Epidermal melanocyte (primary cell): ENCODE measurements at regions not wholly inside any gene's neighbourhood (a gene's known extent, or its start where the extent isn't known, plus 50 kb on each side); places are given as distances from the start of the nearest gene placed in this dataset.
"Not testable (repeated sequence)": the region's sequence is repeated elsewhere in the genome, so short reads cannot be mapped to it uniquely, and the experiment has no call there.

ENCODE experiments used
- DNase-seq: peaks from one replicate; pipeline ENCODE4 v3.0.0; 2011; ENCODE audit warnings: low spot score; ENCODE audit not compliant: insufficient read length

DNA sequence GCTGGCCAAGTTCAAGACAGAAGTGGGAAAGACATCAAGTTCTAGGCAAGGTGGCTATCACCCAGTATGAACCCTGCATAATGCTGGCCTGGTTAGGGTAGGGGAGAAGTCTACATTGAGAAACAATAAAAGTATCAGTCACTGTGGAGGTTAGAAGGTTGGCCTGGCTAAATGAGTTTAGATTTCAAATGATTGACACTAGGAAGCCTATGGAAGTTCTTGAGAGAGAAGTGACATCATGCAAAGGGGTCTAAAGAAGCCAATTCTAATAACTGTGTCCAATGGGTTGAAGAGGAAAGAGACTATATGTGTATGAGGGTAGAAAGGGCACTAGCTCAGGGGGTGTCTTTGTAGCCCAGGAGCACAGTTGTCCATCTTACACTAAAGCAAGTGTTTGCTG lies 98.5 kb upstream of the MBIP start:
- no peak for DNase-seq

- not testable (repeated sequence) for DNase-seq
Observed at GRCh38 chr14:36411951-36412350, 91.5 kb upstream of the MBIP start.

DNA sequence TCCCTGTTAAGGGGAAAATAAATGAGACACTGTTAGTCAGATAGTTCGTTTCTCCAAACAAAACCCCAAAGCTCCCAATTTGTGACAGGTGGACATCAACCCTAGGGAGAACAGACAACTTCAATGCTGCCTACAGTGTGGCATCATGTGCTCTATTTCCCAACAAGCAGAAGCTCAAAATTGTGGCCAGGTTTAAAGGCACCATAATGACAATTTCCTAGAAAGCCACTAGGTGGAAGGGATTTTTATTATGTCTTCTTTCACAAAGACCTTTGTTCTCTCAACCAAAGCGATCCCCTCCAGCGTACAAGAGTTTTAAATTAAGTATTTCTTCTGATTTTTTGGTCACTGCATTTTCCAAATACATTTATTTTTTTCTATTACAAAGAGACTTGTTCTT lies 88.0 kb upstream of the MBIP start:
- DNase-seq: no peak

DNA sequence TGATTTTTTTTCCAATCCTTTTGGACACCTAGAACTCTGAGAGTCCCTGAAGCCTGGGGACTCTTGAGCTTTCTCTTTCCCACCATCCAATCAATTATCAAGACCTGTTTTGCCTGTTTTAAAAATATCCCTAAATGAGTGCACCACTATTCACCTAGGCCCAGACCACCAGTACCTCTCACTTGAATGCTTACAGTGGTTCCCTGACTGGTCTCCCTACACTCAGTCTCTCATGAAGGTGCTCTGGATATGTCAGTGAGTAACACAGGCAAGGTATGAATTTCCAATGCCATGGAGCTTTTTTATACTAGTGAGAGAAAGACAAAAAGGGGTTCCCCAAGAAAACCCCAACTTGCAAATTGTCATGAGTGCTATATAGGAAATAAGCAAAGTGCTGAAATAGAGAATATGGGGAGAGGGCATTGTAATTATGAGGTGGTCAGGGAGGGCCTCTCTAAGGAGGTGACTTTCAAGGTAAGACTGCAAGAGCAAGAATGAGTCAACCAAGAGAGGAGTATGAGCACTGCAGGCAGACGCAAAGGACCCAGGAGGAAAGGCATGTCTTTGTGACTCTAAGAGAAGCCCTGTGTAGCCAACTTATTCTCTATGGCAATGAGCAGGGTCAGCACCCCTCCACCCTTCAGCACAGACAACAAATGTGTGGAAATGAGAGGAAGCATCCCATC lies 85.3 kb upstream of the MBIP start:
- DNase-seq: no peak

- DNase-seq: no peak
Observed at GRCh38 chr14:36402867-36403266, 82.4 kb upstream of the MBIP start.

DNA sequence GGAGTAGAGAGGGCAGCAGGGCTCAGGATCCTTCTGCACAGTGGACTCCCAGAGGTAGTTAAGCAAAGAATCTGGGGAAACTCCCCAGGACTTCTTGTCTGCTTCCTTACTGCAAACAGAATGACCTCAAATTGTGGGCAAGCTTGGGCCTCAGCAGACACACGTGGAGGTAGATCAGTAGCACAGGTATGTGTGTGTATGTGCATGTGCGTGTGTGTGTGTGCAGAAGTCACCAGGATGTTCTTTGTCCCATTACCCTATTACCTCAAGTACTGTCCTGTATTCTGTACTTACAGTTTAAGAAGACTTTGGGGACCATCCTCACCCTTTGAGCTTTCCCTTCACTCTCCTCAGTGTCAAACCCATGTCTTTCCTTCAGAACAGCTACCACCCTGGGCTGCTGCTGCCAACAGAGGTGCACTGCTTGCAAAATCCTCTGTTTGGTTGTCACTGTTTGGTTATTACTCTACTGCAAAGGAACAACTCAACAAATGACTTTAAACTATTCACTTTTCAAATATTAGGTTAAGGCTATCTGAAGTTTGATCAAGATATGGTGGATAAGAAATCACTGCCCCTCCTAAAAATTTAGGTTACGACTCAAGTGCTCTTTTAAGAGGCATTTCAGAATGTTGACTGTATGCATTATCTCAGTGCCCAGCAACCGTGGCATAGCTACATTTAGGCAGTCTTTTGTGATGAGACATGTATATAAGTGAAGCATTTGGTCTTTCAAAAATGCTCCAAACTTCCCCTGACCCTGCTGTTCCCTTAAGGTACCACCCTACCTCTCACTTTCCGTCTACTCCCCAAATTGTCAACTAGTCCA lies 78.2 kb upstream of the MBIP start:
- DNase-seq: no peak

DNA sequence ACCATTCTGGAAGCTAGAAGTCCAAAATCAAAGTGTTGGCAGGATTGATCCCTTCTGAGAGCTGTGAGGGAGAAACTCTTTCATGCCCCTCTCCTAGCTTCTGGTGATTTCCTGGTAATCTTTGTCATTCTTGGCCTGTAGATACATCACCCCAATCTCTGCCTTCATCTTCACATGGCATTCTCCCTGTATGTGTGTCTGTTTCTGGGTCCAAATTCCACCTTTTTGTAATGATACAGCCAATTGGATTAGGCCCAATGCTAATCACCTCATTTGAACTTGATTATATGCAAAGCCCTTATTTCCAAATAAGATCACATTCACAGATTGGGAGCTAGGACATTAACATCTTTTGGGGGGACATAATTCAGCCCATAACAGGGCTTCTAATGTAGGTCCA lies 76.9 kb upstream of the MBIP start:
- DNase-seq: no peak

GRCh38 chr14:36396798-36397197 lies 76.4 kb upstream of the MBIP start:
- DNase-seq: no peak

GRCh38 chr14:36394593-36394992 lies 74.2 kb upstream of the MBIP start:
- DNase-seq: no peak

- DNase-seq: no peak
Observed at GRCh38 chr14:36390718-36391117, 70.3 kb upstream of the MBIP start.

GRCh38 chr14:36383767-36384431 lies 63.5 kb upstream of the MBIP start:
- no peak for DNase-seq

DNA sequence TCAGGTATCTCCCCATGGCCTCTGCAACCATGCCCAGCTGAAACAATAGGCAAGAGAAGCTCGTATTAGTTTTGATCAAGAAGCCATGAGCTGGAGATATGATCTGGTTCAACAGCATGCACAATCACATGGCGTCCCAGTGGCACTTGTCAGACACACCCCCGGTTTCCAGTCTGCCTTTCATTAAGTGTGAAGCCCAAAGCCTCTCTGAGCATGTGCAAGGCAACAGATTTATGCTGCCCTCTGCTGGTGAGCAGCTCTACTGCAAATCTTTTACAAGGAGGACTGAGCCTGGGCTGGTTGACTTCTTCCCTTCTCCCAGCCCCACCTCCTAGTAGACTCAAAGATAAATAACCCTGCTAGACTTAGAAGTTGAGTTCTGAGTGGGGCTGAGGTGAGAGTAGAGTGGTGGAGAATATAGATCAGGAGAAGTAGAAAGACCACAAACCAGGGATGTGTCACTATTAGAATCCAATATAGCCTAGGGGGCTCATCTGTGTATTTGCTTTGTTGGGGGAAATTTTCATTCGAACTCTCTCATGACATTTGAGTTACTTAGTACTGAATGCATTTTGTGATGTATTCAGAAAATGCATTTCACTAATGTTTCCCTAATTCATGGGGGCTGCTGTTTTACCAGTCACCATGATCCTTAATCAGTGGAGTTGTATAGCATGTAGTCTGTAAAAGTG lies 53.7 kb upstream of the MBIP start:
- peak; percentile 60 for DNase-seq
